H9 (cell line): ENCODE measurements at regions not wholly inside any gene's neighbourhood (a gene's known extent, or its start where the extent isn't known, plus 50 kb on each side); places are given as distances from the start of the nearest gene placed in this dataset.

Source experiments
- DNase-seq: peaks from one replicate; pipeline ENCODE4 v3.0.0-alpha.2; 2017
- H2AFZ ChIP-seq: one replicate; pipeline ENCODE4 v1.6.1; 2013; ENCODE audit warnings: mild to moderate bottlenecking, low read length, control low read depth, moderate library complexity
- H2AK5ac ChIP-seq: 2 replicates; pipeline ENCODE4 v1.6.1; 2013; ENCODE audit warnings: low read length, control low read depth, mixed read lengths; ENCODE audit not compliant: insufficient read length
- H2BK120ac ChIP-seq: one replicate; pipeline ENCODE4 v1.6.1; 2013; ENCODE audit warnings: low read depth, mild to moderate bottlenecking, low read length, control low read depth, inconsistent platforms; ENCODE audit not compliant: poor library complexity, severe bottlenecking
- H2BK12ac ChIP-seq: 2 replicates; pipeline ENCODE4 v1.6.1; 2013; ENCODE audit warnings: low read length, control low read depth, mixed read lengths, low read depth; ENCODE audit not compliant: insufficient read length
- H2BK15ac ChIP-seq: 2 replicates; pipeline ENCODE4 v1.6.1; 2013; ENCODE audit warnings: low read depth, low read length, control low read depth
- H2BK20ac ChIP-seq: one replicate; pipeline ENCODE4 v1.6.1; 2013; ENCODE audit warnings: low read depth, mild to moderate bottlenecking, low read length, control low read depth, inconsistent platforms; ENCODE audit not compliant: poor library complexity, severe bottlenecking
- H2BK5ac ChIP-seq: 2 replicates; pipeline ENCODE4 v1.6.1; 2013; ENCODE audit warnings: low read length, control low read depth, mixed read lengths; ENCODE audit not compliant: insufficient read length
- H3K14ac ChIP-seq: 2 replicates; pipeline ENCODE4 v1.6.1; 2013; ENCODE audit warnings: low read length, control low read depth; ENCODE audit not compliant: insufficient read depth
- H3K18ac ChIP-seq: 2 replicates; pipeline ENCODE4 v1.6.1; 2013; ENCODE audit warnings: low read depth, mild to moderate bottlenecking, mixed read lengths, low read length, control low read depth; ENCODE audit not compliant: insufficient read length
- H3K23ac ChIP-seq: 2 replicates; pipeline ENCODE4 v1.6.1; 2013; ENCODE audit warnings: low read length, control low read depth, mixed read lengths, low read depth; ENCODE audit not compliant: insufficient read length
- H3K23me2 ChIP-seq: 2 replicates; pipeline ENCODE4 v1.6.1; 2013; ENCODE audit warnings: low read depth, mild to moderate bottlenecking, mixed read lengths, low read length, control low read depth; ENCODE audit not compliant: insufficient read length, poor library complexity, severe bottlenecking
- H3K27ac ChIP-seq: 2 replicates; pipeline ENCODE4 v1.5.1; 2013; ENCODE audit warnings: low read length, control low read depth, mixed read lengths, low read depth; ENCODE audit not compliant: insufficient read length
- H3K27me3 ChIP-seq: 2 replicates; pipeline ENCODE4 v1.6.1; 2013; ENCODE audit warnings: low read length, control low read depth, inconsistent platforms; ENCODE audit not compliant: insufficient read depth
- H3K4ac ChIP-seq: 2 replicates; pipeline ENCODE4 v1.6.1; 2013; ENCODE audit warnings: low read depth, mild to moderate bottlenecking, control low read depth, inconsistent platforms, low read length, moderate library complexity
- H3K4me1 ChIP-seq: 2 replicates; pipeline ENCODE4 v1.6.1; 2013; ENCODE audit warnings: low read length, control low read depth, inconsistent platforms; ENCODE audit not compliant: insufficient read depth
- H3K4me2 ChIP-seq: 2 replicates; pipeline ENCODE4 v1.6.1; 2013; ENCODE audit warnings: low read length, control low read depth, mixed read lengths; ENCODE audit not compliant: insufficient read length, insufficient read depth
- H3K56ac ChIP-seq: 2 replicates; pipeline ENCODE4 v1.6.1; 2013; ENCODE audit warnings: low read depth, mild to moderate bottlenecking, mixed read lengths, low read length, control low read depth; ENCODE audit not compliant: insufficient read length
- H3K79me1 ChIP-seq: 2 replicates; pipeline ENCODE4 v1.6.1; 2013; ENCODE audit warnings: low read depth, mild to moderate bottlenecking, moderate library complexity, low read length, control low read depth, inconsistent platforms; ENCODE audit not compliant: insufficient read depth, poor library complexity, severe bottlenecking
- H3K79me2 ChIP-seq: 2 replicates; pipeline ENCODE4 v1.6.1; 2013; ENCODE audit warnings: low read length, control low read depth, inconsistent platforms; ENCODE audit not compliant: insufficient read depth
- H3K9ac ChIP-seq: 2 replicates; pipeline ENCODE4 v1.6.1; 2013; ENCODE audit warnings: low read length, control low read depth, mixed read lengths; ENCODE audit not compliant: insufficient read length; ENCODE audit errors: extremely low read depth
- H3K9me3 ChIP-seq: one replicate; pipeline ENCODE4 v1.6.1; 2013; ENCODE audit warnings: low read depth, low read length, inconsistent platforms; ENCODE audit not compliant: control insufficient read depth
- H3T11ph ChIP-seq: one replicate; pipeline ENCODE4 v1.6.1; 2013; ENCODE audit warnings: mild to moderate bottlenecking, low read length, control low read depth, inconsistent platforms
- H4K20me1 ChIP-seq: one replicate; pipeline ENCODE4 v1.6.1; 2013; ENCODE audit not compliant: control insufficient read depth, insufficient read length, insufficient read depth
- H4K5ac ChIP-seq: 2 replicates; pipeline ENCODE4 v1.6.1; 2013; ENCODE audit warnings: low read depth, mild to moderate bottlenecking, mixed read lengths, low read length, control low read depth; ENCODE audit not compliant: insufficient read length
- H4K8ac ChIP-seq: replicated peaks from 2 replicates; pipeline ENCODE4 v1.6.1; 2013; ENCODE audit warnings: low read length, control low read depth, mixed read lengths, low read depth; ENCODE audit not compliant: insufficient read length
- H4K91ac ChIP-seq: 2 replicates; pipeline ENCODE4 v1.6.1; 2013; ENCODE audit warnings: low read depth, mild to moderate bottlenecking, moderate library complexity, mixed read lengths, low read length, control low read depth; ENCODE audit not compliant: insufficient read length
- H3K27ac Mint-ChIP-seq, 3 experiments: 2 replicates in 2 of 3; 3 replicates in 1 of 3; pipeline ENCODE4 v1.8.0; 2020 to 2021; ENCODE audit warnings: mixed read lengths in 3 of 3, mild to moderate bottlenecking in 1 of 3, moderate library complexity in 1 of 3
- H3K27me3 Mint-ChIP-seq: 2 replicates; pipeline ENCODE4 v1.8.0; 2021; ENCODE audit warnings: low read depth, mild to moderate bottlenecking, moderate library complexity, mixed read lengths
- H3K36me3 Mint-ChIP-seq, 3 experiments: 2 replicates in 2 of 3; 3 replicates in 1 of 3; pipeline ENCODE4 v1.8.0; 2020 to 2021; ENCODE audit warnings: low read depth in 3 of 3, mixed read lengths in 3 of 3; ENCODE audit not compliant: insufficient read depth in 1 of 3
- H3K4me1 Mint-ChIP-seq, 2 experiments: 2 replicates each; pipeline ENCODE4 v1.8.0; 2020; ENCODE audit warnings: mixed read lengths in 2 of 2
- H3K4me3 Mint-ChIP-seq, 2 experiments: 2 replicates in 1 of 2; 3 replicates in 1 of 2; pipeline ENCODE4 v1.8.0; 2020 to 2021; ENCODE audit warnings: mild to moderate bottlenecking in 2 of 2, mixed read lengths in 2 of 2, moderate library complexity in 1 of 2
- H3K9me3 Mint-ChIP-seq, 2 experiments: 2 replicates in 1 of 2; 3 replicates in 1 of 2; pipeline ENCODE4 v1.8.0; 2020; ENCODE audit warnings: mild to moderate bottlenecking in 2 of 2, mixed read lengths in 2 of 2, moderate library complexity in 1 of 2
- WGBS: extraction: QIAGEN DNeasy Blood & Tissue Kit; methylation state at CpG from one replicate; pipeline ENCODE4 v1.1.7; 2013; ENCODE audit warnings: missing lambda C conversion rate, low lambda C conversion rate, mixed read lengths; ENCODE audit not compliant: insufficient read length; ENCODE audit errors: extremely low coverage; 5-methylcytosine and 5-hydroxymethylcytosine counted together
- TF ChIP-seq, protein P1 (sequence below): fragments of 200-600 bp; sonication (generic); conservative IDR thresholded peaks from 3 replicates; pipeline ENCODE4 v1.8.0; 2021; ENCODE audit warnings: antibody characterized with exemption, mild to moderate bottlenecking

DNA sequence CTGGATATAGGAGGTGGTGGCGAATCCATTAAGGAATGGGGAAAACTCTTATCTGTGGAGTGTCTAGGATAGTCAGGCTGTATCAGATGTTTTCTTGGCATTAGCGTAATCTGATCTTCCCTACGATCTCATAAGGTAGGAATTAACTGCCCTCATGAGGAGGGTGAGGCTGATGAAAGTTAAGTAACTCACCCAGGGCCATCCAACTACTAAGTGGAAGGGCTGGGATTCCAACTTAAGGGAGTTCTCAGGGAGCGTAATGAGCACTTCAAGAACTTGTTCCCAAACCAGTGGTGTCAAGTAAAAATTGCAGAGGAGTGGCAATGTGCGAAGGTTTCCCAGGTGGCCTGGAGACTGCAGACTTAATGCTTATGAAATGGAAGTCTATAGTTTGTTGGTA lies 55.9 kb upstream of the OSBPL11 start:
- Mint-ChIP-seq H3K4me3 (no peak overlapping the region), H3K9me3 (peaks cover 0 to 2% of the 10 kb centered on the region in 2 experiments; a peak in 1 of 5 replicates), H3K27ac (peak overlapping the region in 1 of 3 experiments; percentile 1; a peak in 2 of 7 replicates), H3K36me3 (peaks cover 0 to 2% (median 0%) of the 10 kb centered on the region in 3 experiments; a peak in 1 of 7 replicates), H3K27me3 (no peaks in the 10 kb centered on the region), H3K4me1 (peaks cover 20 to 21% of the 10 kb centered on the region in 2 experiments)
- Histone ChIP-seq H3K4me1 (no peaks in the 10 kb centered on the region; the same call in 1 of the 2 replicates), H4K5ac (no peak overlapping the region), H4K8ac (no peak overlapping the region), H3K9me3 (no peaks in the 10 kb centered on the region), H2AFZ (no peak overlapping the region), H3K79me2 (no peaks in the 10 kb centered on the region), H3K27me3 (no peaks in the 10 kb centered on the region), H4K91ac (no peak overlapping the region), H2BK12ac (no peak overlapping the region), H3K4ac (no peak overlapping the region), H3K56ac (no peak overlapping the region), H3K18ac (no peak overlapping the region), H3K9ac (no peak overlapping the region), H2AK5ac (no peak overlapping the region), H3K79me1 (no peaks in the 10 kb centered on the region), H2BK120ac (no peak overlapping the region), H3K4me2 (no peak overlapping the region), H3K27ac (no peak overlapping the region), H2BK20ac (no peak overlapping the region), H2BK15ac (no peak overlapping the region), H3K23ac (no peak overlapping the region), H3K23me2 (no peaks in the 10 kb centered on the region), H4K20me1 (no peaks in the 10 kb centered on the region), H3K14ac (no peak overlapping the region), H2BK5ac (no peak overlapping the region), H3T11ph (no peak overlapping the region)
- DNase-seq, result no peak
- no CpG with 5 or more reads among the region's 5 CpGs for WGBS
- TF ChIP-seq, protein P1, sequence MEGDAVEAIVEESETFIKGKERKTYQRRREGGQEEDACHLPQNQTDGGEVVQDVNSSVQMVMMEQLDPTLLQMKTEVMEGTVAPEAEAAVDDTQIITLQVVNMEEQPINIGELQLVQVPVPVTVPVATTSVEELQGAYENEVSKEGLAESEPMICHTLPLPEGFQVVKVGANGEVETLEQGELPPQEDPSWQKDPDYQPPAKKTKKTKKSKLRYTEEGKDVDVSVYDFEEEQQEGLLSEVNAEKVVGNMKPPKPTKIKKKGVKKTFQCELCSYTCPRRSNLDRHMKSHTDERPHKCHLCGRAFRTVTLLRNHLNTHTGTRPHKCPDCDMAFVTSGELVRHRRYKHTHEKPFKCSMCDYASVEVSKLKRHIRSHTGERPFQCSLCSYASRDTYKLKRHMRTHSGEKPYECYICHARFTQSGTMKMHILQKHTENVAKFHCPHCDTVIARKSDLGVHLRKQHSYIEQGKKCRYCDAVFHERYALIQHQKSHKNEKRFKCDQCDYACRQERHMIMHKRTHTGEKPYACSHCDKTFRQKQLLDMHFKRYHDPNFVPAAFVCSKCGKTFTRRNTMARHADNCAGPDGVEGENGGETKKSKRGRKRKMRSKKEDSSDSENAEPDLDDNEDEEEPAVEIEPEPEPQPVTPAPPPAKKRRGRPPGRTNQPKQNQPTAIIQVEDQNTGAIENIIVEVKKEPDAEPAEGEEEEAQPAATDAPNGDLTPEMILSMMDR, result no peak
